Peyer's patch (tissue), 4 donors: ENCODE measurements at regions not wholly inside any gene's neighbourhood (a gene's known extent, or its start where the extent isn't known, plus 50 kb on each side); places are given as distances from the start of the nearest gene placed in this dataset.
"Not testable (repeated sequence)": the region's sequence is repeated elsewhere in the genome, so short reads cannot be mapped to it uniquely, and the experiment has no call there.

Experiments
- DNase-seq, 3 donors: peaks; one replicate each; pipeline ENCODE4 v3.0.0-alpha.2; 2017 to 2019
- H3K27ac ChIP-seq, 4 donors: fragments of 200-600 bp; sonication (generic); one replicate each; pipeline ENCODE4 v1.5.1; 2016 to 2019
- H3K27me3 ChIP-seq, 2 donors: fragments of 200-600 bp; sonication (generic); one replicate each; pipeline ENCODE4 v1.5.1; 2019
- H3K36me3 ChIP-seq, 3 donors: fragments of 200-600 bp; sonication (generic); one replicate each; pipeline ENCODE4 v1.5.1; 2016 to 2019
- H3K4me1 ChIP-seq, 4 donors: fragments of 200-600 bp; sonication (generic); one replicate each; pipeline ENCODE4 v1.5.1; 2016 to 2019
- H3K4me3 ChIP-seq, 4 donors: fragments of 200-600 bp; sonication (generic); 1 replicate in 3 of 4; 2 replicates in 1 of 4; pipeline ENCODE4 v1.5.1; 2016 to 2019; ENCODE audit warnings: mild to moderate bottlenecking in 1 of 4
- H3K9me3 ChIP-seq, 4 donors: fragments of 200-600 bp; sonication (generic); one replicate each; pipeline ENCODE4 v1.5.1; 2016 to 2019; ENCODE audit warnings: mild to moderate bottlenecking in 1 of 4
- POLR2A ChIP-seq, 2 donors: fragments of 450-650 bp; IDR thresholded peaks; one replicate each; pipeline ENCODE4 v1.5.1; 2017; ENCODE audit warnings: antibody characterized with exemption in 2 of 2, mild to moderate bottlenecking in 2 of 2, moderate library complexity in 2 of 2
- TF ChIP-seq, protein P1 (sequence below), 6 experiments: fragments of 450-650 bp in 4 of 6; fragments of 200-600 bp in 2 of 6; sonication (generic) in 1 of 6; IDR thresholded peaks; one replicate each; pipeline ENCODE4 v1.5.1; 2017 to 2019; ENCODE audit warnings: antibody characterized with exemption in 6 of 6, mild to moderate bottlenecking in 3 of 6, moderate library complexity in 1 of 6

DNA sequence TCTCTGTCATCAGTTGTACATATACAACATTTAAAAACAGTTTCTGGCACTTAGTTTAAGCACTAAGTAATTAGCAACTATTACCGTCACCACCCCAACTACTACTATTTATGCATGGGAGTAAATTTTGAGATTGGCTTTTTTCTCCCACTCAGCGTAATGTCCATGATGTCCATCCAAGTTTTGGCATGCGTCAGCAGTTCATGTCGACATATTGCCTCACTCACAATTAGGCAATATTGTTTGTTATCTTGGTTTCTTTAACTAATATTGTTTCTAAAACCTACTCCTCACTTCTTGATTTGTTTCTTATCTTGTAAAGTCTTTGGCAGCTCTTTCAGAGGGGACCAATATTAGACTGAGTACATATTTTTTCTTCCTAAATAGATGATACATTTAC lies 131.3 kb downstream of the KCNJ18 start:
- Histone ChIP-seq H3K4me1 (no peaks in the 10 kb centered on the region), H3K9me3 (no peaks in the 10 kb centered on the region), H3K27ac (no peak overlapping the region), H3K4me3 (no peak overlapping the region), H3K36me3 (no peaks in the 10 kb centered on the region), H3K27me3 (peaks cover 0 to 5% of the 10 kb centered on the region in 2 donors)
- no peak for DNase-seq
- TF ChIP-seq, protein P1, sequence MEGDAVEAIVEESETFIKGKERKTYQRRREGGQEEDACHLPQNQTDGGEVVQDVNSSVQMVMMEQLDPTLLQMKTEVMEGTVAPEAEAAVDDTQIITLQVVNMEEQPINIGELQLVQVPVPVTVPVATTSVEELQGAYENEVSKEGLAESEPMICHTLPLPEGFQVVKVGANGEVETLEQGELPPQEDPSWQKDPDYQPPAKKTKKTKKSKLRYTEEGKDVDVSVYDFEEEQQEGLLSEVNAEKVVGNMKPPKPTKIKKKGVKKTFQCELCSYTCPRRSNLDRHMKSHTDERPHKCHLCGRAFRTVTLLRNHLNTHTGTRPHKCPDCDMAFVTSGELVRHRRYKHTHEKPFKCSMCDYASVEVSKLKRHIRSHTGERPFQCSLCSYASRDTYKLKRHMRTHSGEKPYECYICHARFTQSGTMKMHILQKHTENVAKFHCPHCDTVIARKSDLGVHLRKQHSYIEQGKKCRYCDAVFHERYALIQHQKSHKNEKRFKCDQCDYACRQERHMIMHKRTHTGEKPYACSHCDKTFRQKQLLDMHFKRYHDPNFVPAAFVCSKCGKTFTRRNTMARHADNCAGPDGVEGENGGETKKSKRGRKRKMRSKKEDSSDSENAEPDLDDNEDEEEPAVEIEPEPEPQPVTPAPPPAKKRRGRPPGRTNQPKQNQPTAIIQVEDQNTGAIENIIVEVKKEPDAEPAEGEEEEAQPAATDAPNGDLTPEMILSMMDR (IDR thresholded peaks at IDR 0.05): no peak
- no peak for TF ChIP-seq POLR2A (IDR thresholded peaks at IDR 0.05)

DNA sequence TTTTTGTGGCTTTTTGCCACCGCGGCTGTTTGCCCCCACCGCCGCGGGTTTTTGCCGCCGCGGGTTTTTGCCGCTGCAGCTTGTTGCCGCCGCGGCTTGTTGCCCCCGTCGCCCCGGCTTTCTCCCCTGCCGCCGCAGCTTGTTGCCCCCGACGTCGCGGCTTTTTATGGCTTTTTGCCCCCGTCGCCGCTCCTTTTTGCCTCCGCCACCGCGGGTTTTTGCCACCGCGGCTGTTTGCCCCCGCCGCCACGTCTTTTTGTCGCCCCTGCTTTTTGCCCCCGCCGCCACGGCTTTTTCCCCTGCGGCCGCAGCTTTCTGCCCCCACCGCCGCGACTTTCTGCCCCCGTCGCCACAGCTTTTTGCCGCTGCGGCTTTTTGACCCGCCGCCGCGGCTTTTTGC lies 149.5 kb downstream of the KCNJ18 start:
- Histone ChIP-seq H3K4me3 (peak overlapping the region in 1 of 4 donors; percentile 39), H3K27ac (no peak overlapping the region), H3K4me1 (no peaks in the 10 kb centered on the region), H3K9me3 (peaks cover 0 to 13% (median 2%) of the 10 kb centered on the region in 4 donors), H3K36me3 (no peaks in the 10 kb centered on the region), H3K27me3 (peaks cover 0 to 20% of the 10 kb centered on the region in 2 donors)
- no peak for DNase-seq
- TF ChIP-seq, protein P1 (IDR thresholded peaks at IDR 0.05): no peak
- no peak for TF ChIP-seq POLR2A (IDR thresholded peaks at IDR 0.05)

- TF ChIP-seq, protein P1 (IDR thresholded peaks at IDR 0.05): no peak
- TF ChIP-seq POLR2A (IDR thresholded peaks at IDR 0.05): no peak
- no peak for DNase-seq
- Histone ChIP-seq H3K27ac (no peak overlapping the region), H3K27me3 (peaks cover 0 to 20% of the 10 kb centered on the region in 2 donors), H3K4me3 (peak overlapping the region in 1 of 4 donors; percentile 39), H3K9me3 (peaks cover 0 to 13% (median 2%) of the 10 kb centered on the region in 4 donors), H3K36me3 (no peaks in the 10 kb centered on the region), H3K4me1 (no peaks in the 10 kb centered on the region)
These were observed 150.3 kb downstream of the KCNJ18 start for GRCh38 chr17:21842332-21843317.

GRCh38 chr17:21843318-21843865 lies 151.1 kb downstream of the KCNJ18 start:
- no peak for TF ChIP-seq POLR2A (IDR thresholded peaks at IDR 0.05)
- TF ChIP-seq, protein P1 (IDR thresholded peaks at IDR 0.05): no peak
- H3K4me3 ChIP-seq: peak overlapping the region in 1 of 4 donors; percentile 39
- no peak for DNase-seq

GRCh38 chr17:21843951-21844590 lies 151.7 kb downstream of the KCNJ18 start:
- no peak overlapping the region for H3K27ac ChIP-seq
- no peaks in the 10 kb centered on the region for H3K4me1 ChIP-seq
- peak overlapping the region in 1 of 4 donors; percentile 39 for H3K4me3 ChIP-seq
- DNase-seq: no peak
- H3K9me3 ChIP-seq: peaks cover 0 to 15% (median 3%) of the 10 kb centered on the region in 4 donors
- no peak for TF ChIP-seq POLR2A (IDR thresholded peaks at IDR 0.05)
- TF ChIP-seq, protein P1 (IDR thresholded peaks at IDR 0.05): no peak
- H3K36me3 ChIP-seq: no peaks in the 10 kb centered on the region
- H3K27me3 ChIP-seq: peaks cover 0 to 20% of the 10 kb centered on the region in 2 donors

More at GRCh38 chr17:21843318-21843865, 151.1 kb downstream of the KCNJ18 start:
- H3K36me3 ChIP-seq: no peaks in the 10 kb centered on the region
- H3K27ac ChIP-seq: no peak overlapping the region
- H3K27me3 ChIP-seq: peaks cover 0 to 20% of the 10 kb centered on the region in 2 donors
- no peaks in the 10 kb centered on the region for H3K4me1 ChIP-seq
- H3K9me3 ChIP-seq: peaks cover 0 to 13% (median 2%) of the 10 kb centered on the region in 4 donors

DNA sequence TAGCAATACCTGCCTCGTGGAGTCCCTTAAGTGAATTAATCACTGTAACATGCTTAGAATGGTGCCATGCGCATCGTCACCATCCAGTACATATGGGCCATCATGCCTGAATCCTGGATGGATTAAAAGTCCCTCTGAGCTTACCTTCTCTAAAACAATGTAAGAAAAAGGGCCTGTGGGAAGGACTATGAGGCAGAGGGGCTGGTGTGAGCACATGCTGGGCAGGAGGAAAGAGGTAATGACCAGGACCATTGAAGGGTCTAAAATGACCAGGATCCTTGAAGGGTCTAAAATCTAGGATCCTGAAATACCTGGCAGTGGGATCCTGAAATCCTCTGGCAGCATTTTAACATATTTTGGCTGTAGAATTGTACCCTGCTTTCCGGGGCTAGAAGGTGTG lies 156.2 kb downstream of the KCNJ18 start:
- H3K9me3 ChIP-seq: peaks cover 0 to 16% (median 3%) of the 10 kb centered on the region in 4 donors
- DNase-seq, H3K4me1 ChIP-seq, H3K27ac ChIP-seq, H3K36me3 ChIP-seq, H3K27me3 ChIP-seq, H3K4me3 ChIP-seq: not testable (repeated sequence)

DNA sequence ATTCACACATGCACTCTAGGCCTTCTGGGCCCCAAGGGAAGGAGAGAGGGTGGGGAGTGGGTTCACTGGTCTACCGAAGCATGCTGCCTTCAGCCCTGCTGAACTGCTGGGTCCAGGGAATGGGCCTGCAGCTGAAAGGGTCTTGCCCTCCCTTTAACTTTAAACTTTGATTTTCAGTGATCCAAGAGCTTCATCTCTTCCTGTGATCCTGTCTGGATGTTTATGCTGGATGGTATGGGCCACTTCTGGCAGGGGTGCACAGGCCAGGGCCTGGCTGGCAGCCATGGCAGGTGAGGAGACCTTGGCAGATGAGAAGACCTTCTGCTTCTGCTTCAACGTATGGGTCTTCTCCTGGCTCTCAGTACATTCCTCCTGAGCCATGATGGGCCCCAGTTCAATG lies 156.7 kb downstream of the KCNJ18 start:
- DNase-seq, H3K4me1 ChIP-seq, H3K27ac ChIP-seq, H3K36me3 ChIP-seq, H3K4me3 ChIP-seq, H3K27me3 ChIP-seq: not testable (repeated sequence)
- H3K9me3 ChIP-seq: peaks cover 0 to 12% (median 2%) of the 10 kb centered on the region in 4 donors

DNA sequence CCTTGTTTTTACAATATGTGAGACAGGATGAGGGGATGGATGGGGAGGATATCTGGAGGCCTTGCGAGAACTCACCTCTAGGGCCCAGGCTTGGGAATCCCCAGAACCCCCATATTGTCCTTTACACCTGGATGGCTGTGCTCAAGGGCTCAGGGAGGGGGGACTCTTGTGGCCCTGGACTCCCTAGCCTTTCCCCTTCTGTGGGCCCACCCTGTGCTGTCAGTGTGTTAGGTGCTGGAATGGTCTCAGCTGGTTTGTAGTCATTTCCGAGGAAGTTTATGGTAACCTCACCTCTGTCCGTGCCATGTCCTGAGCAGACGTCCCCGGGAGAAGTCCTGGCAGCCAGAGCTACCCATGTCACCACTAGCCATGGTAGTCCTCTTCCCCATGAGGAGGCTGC lies 158.3 kb downstream of the KCNJ18 start:
- H3K4me1 ChIP-seq, H3K27me3 ChIP-seq, H3K4me3 ChIP-seq, H3K9me3 ChIP-seq, H3K36me3 ChIP-seq, H3K27ac ChIP-seq, DNase-seq: not testable (repeated sequence)
